ENCODE measurements at regions not wholly inside any gene's neighbourhood (a gene's known extent, or its start where the extent isn't known, plus 50 kb on each side); places are given as distances from the start of the nearest gene placed in this dataset.

GRCh38 chr7:53100091-53100490 lies 64.7 kb downstream of the POM121L12 start:
- no peak for TF ChIP-seq CTCF (IDR thresholded peaks at IDR 0.05)
- no peak for TF ChIP-seq ZFX (IDR thresholded peaks at IDR 0.05; ENCODE audit: borderline replicate concordance)

All from 22Rv1 (cell line).